ENCODE measurements at regions not wholly inside any gene's neighbourhood (a gene's known extent, or its start where the extent isn't known, plus 50 kb on each side); places are given as distances from the start of the nearest gene placed in this dataset.

DNA sequence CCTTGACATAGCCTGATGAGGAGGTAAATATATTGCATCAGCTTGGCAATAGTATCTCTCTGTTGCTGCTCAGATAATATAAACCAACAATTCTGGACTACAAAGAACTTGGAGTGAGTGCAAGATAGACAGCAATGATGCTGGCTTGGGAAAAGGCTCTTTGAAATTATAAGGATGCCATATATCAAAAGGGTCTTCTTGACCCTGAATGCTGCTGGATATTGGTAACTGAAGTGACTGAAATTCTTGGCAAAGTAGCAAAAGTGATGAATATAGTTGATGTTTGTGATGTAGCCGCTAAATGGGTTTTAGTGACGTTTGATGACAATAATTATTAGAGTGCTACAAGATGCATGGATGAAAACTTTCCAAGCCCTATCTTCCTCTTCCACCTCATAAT is 1391.6 kb downstream of the ADGRL3 start:
- no peak for DNase-seq
- TF ChIP-seq GATA1 (IDR thresholded peaks at IDR 0.05; ENCODE audit: low read depth, low read length) (no peak), POLR2A (IDR thresholded peaks at IDR 0.05; ENCODE audit: low read length) (no peak)

GRCh38 chr4:62588671-62589070 is 1388.5 kb downstream of the ADGRL3 start:
- TF ChIP-seq POLR2A (IDR thresholded peaks at IDR 0.05; ENCODE audit: low read length) (no peak), GATA1 (IDR thresholded peaks at IDR 0.05; ENCODE audit: low read depth, low read length) (no peak)
- DNase-seq: no peak

- TF ChIP-seq POLR2A (IDR thresholded peaks at IDR 0.05; ENCODE audit: low read length) (no peak), GATA1 (IDR thresholded peaks at IDR 0.05; ENCODE audit: low read depth, low read length) (no peak)
- no peak for DNase-seq
Measured at GRCh38 chr4:62571494-62571893, 1371.4 kb downstream of the ADGRL3 start.

DNA sequence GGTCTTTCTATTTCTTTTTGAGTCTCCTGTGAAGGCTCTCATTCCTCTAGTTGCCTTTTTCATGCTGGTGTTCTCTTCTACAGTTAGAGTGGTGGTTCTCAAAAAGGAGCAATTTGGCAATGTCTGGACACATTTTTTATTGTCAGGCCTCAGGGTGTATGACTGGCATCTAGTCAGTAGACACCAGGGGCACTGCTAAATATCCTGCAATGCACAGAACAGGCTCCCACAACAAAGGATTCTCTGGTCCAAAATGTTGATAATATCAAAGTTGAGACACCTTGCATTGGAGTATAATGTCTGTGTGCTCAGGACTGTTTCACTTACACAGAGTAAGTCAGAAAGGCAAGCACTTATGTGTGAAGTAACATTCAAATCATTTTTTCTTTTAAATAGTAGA is 1360.7 kb downstream of the ADGRL3 start:
- TF ChIP-seq GATA1 (IDR thresholded peaks at IDR 0.05; ENCODE audit: low read depth, low read length) (no peak), POLR2A (IDR thresholded peaks at IDR 0.05; ENCODE audit: low read length) (no peak)

GRCh38 chr4:62550121-62550520 is 1350.0 kb downstream of the ADGRL3 start:
- no peak for TF ChIP-seq POLR2A (IDR thresholded peaks at IDR 0.05; ENCODE audit: low read length)
- TF ChIP-seq GATA1 (IDR thresholded peaks at IDR 0.05; ENCODE audit: low read depth, low read length): no peak
- no peak for DNase-seq

More for the DNA sequence above, 1360.7 kb downstream of the ADGRL3 start:
- DNase-seq: no peak

DNA sequence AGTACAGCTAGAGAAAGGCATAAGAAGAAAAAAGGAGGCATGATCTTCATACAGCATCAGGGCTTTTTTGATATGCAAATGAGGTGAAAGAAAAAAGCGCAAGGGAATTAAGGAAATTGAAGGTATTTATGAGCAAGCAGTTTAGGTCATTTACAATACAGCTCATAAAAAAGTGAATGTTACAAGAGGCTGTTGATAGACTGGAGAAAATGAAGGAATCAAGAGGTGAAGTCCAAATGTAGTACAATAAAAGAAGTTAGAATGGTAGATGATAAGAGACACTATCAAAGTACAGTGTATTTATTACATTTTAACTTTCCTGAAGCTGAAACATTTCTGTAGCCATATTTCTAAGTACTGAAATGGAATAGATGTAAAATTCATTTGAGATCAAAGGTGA is 1349.5 kb downstream of the ADGRL3 start:
- DNase-seq: no peak
- TF ChIP-seq POLR2A (IDR thresholded peaks at IDR 0.05; ENCODE audit: low read length) (no peak), GATA1 (IDR thresholded peaks at IDR 0.05; ENCODE audit: low read depth, low read length) (no peak)

GRCh38 chr4:62548765-62549164 is 1348.6 kb downstream of the ADGRL3 start:
- no peak for DNase-seq
- TF ChIP-seq GATA1 (IDR thresholded peaks at IDR 0.05; ENCODE audit: low read depth, low read length) (no peak), POLR2A (IDR thresholded peaks at IDR 0.05; ENCODE audit: low read length) (no peak)

DNA sequence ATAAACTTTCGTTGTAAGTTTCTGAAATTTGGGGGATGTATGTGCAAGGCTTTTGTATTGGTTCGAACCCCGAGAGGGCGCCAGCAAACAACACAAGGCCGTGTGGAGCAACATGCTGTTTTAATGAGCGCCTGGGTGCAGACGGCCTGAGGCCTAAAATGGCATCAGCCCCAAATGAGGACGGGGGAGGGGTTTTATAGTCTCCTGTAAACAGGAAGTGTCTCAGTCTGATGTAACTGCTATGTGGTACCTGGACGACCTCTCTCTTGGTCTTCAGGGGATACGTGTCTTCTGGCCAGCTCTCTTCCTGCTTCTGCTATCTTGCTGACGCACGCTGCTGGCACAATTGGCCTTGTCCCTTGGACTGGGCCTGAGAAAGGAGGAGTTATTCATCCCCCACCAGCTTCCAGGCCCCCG is 1348.0 kb downstream of the ADGRL3 start:
- TF ChIP-seq POLR2A (IDR thresholded peaks at IDR 0.05; ENCODE audit: low read length) (no peak), GATA1 (IDR thresholded peaks at IDR 0.05; ENCODE audit: low read depth, low read length) (no peak)
- DNase-seq: no peak

GRCh38 chr4:62544428-62544827 is 1344.3 kb downstream of the ADGRL3 start:
- no peak for DNase-seq
- no peak for TF ChIP-seq GATA1 (IDR thresholded peaks at IDR 0.05; ENCODE audit: low read depth, low read length)
- no peak for TF ChIP-seq POLR2A (IDR thresholded peaks at IDR 0.05; ENCODE audit: low read length)

- DNase-seq: no peak
- TF ChIP-seq POLR2A (IDR thresholded peaks at IDR 0.05; ENCODE audit: low read length) (no peak), GATA1 (IDR thresholded peaks at IDR 0.05; ENCODE audit: low read depth, low read length) (no peak)
Measured at GRCh38 chr4:62543002-62543401, 1342.9 kb downstream of the ADGRL3 start.

DNA sequence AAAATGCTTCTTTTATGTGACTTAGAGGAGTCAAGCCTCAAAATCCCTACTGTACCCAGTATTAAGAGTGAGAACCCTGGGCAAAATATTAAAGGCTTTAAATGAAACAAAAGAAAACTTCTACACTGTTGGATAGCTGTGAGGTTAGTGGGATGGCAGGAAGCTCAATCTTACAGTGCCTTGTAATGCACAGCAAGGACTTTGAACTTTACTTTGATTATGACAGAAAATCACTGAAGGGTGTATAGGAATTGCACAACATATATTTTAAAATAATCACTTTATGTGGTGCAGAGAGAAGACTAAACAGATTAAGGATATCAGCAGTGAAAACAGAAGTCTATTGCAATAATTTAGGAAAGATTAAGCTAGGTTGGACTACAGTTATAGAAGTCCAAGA is 1333.4 kb downstream of the ADGRL3 start:
- no peak for TF ChIP-seq POLR2A (IDR thresholded peaks at IDR 0.05; ENCODE audit: low read length)
- no peak for TF ChIP-seq GATA1 (IDR thresholded peaks at IDR 0.05; ENCODE audit: low read depth, low read length)
- no peak for DNase-seq

- TF ChIP-seq POLR2A (IDR thresholded peaks at IDR 0.05; ENCODE audit: low read length) (no peak), GATA1 (IDR thresholded peaks at IDR 0.05; ENCODE audit: low read depth, low read length) (no peak)
- no peak for DNase-seq
Measured at GRCh38 chr4:62531731-62532130, 1331.6 kb downstream of the ADGRL3 start.

- TF ChIP-seq GATA1 (IDR thresholded peaks at IDR 0.05; ENCODE audit: low read depth, low read length) (no peak), POLR2A (IDR thresholded peaks at IDR 0.05; ENCODE audit: low read length) (no peak)
- DNase-seq: no peak
Measured at GRCh38 chr4:62531264-62531663, 1331.1 kb downstream of the ADGRL3 start.

GRCh38 chr4:62528874-62529273 is 1328.7 kb downstream of the ADGRL3 start:
- TF ChIP-seq GATA1 (IDR thresholded peaks at IDR 0.05; ENCODE audit: low read depth, low read length) (no peak), POLR2A (IDR thresholded peaks at IDR 0.05; ENCODE audit: low read length) (no peak)
- DNase-seq: no peak

GRCh38 chr4:62526671-62527070 is 1326.5 kb downstream of the ADGRL3 start:
- DNase-seq: no peak
- no peak for TF ChIP-seq GATA1 (IDR thresholded peaks at IDR 0.05; ENCODE audit: low read depth, low read length)

DNA sequence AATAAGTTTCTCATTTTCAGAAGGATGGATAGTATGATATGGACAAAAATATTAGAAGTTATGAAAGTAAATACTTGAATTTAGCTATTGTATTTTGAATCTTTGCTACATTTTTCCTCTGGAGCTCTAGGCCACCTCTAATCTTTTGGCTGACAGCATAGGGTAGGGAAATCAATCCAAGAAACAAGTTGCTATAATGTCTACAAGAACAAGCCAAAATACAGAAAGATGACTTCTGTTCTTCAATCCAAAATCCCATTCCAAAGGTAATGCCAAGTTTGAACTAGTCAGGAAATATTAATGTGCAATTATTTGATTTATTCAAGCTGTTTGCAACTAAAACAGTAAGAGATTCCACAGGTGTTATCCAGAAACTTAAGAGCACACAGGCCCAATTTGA is 1323.1 kb downstream of the ADGRL3 start:
- DNase-seq: no peak
- TF ChIP-seq GATA1 (IDR thresholded peaks at IDR 0.05; ENCODE audit: low read depth, low read length) (no peak), POLR2A (IDR thresholded peaks at IDR 0.05; ENCODE audit: low read length) (no peak)

Measured in erythroblast (primary cell).